SK-N-MC (cell line): ENCODE measurements at regions not wholly inside any gene's neighbourhood (a gene's known extent, or its start where the extent isn't known, plus 50 kb on each side); places are given as distances from the start of the nearest gene placed in this dataset.
"Not testable (repeated sequence)": the region's sequence is repeated elsewhere in the genome, so short reads cannot be mapped to it uniquely, and the experiment has no call there.

Experiments
- EZH2 ChIP-seq: fragments of 200-600 bp; sonication (generic); IDR thresholded peaks from one replicate; pipeline ENCODE4 v1.6.1; 2017; ENCODE audit warnings: antibody characterized with exemption
- FOXP2 ChIP-seq: optimal IDR thresholded peaks from 2 replicates; pipeline ENCODE3; 2011; ENCODE audit warnings: mild to moderate bottlenecking, moderate library complexity; ENCODE audit not compliant: insufficient read depth; ENCODE audit errors: extremely low read length, control extremely low read depth
- POLR2AphosphoS5 ChIP-seq: IDR thresholded peaks from 2 replicates; pipeline ENCODE4 v1.6.1; 2012; ENCODE audit warnings: mild to moderate bottlenecking, low read depth, low read length, borderline replicate concordance

- not testable (repeated sequence) for TF ChIP-seq EZH2, POLR2AphosphoS5, FOXP2
Measured at GRCh38 chr16:46389561-46390041, 231.6 kb downstream of the SHCBP1 start.
